CD14-positive monocyte (primary cell): ENCODE measurements at regions not wholly inside any gene's neighbourhood (a gene's known extent, or its start where the extent isn't known, plus 50 kb on each side); places are given as distances from the start of the nearest gene placed in this dataset.

Source experiments
- DNase-seq, 3 donors: peaks; one replicate each; pipeline ENCODE4 v3.0.0-alpha.2; 2011 to 2022
- H2AFZ ChIP-seq: 2 replicates; pipeline ENCODE4 v1.6.0; 2012; ENCODE audit warnings: mild to moderate bottlenecking, low read depth, low read length, inconsistent platforms; ENCODE audit not compliant: insufficient read depth, poor library complexity, severe bottlenecking
- H3K27ac ChIP-seq, 2 donors: 1 replicate in 1 of 2; 2 replicates in 1 of 2; pipeline ENCODE4 v1.5.1; 2012 to 2013; ENCODE audit warnings: low read length in 2 of 2, control low read depth in 1 of 2, inconsistent platforms in 1 of 2, low read depth in 1 of 2, mild to moderate bottlenecking in 1 of 2
- H3K27me3 ChIP-seq, 2 donors: one replicate each; pipeline versions ENCODE4 v1.6.0 to v1.6.1; 2011 to 2013; ENCODE audit warnings: low read length in 2 of 2; ENCODE audit not compliant: control insufficient read depth in 2 of 2, insufficient read depth in 2 of 2
- H3K36me3 ChIP-seq, 2 donors: replicated peaks in 1 of 2; 1 replicate in 1 of 2; 2 replicates in 1 of 2; pipeline versions ENCODE4 v1.5.1 to v1.6.1; 2012 to 2013; ENCODE audit warnings: low read length in 2 of 2, control low read depth in 1 of 2, inconsistent platforms in 1 of 2, mild to moderate bottlenecking in 1 of 2; ENCODE audit not compliant: insufficient read depth in 2 of 2, control insufficient read depth in 1 of 2
- H3K4me1 ChIP-seq, 2 donors: 1 replicate in 1 of 2; 2 replicates in 1 of 2; pipeline versions ENCODE4 v1.5.1 to v1.6.1; 2012 to 2013; ENCODE audit warnings: low read length in 2 of 2, control low read depth in 1 of 2, inconsistent platforms in 1 of 2, mild to moderate bottlenecking in 1 of 2, moderate library complexity in 1 of 2; ENCODE audit not compliant: insufficient read depth in 2 of 2, control insufficient read depth in 1 of 2
- H3K4me2 ChIP-seq: replicated peaks from 2 replicates; pipeline ENCODE3; 2012; ENCODE audit warnings: low read length, moderate library complexity, mild to moderate bottlenecking; ENCODE audit not compliant: poor library complexity, severe bottlenecking; ENCODE audit errors: extremely low read depth
- H3K4me3 ChIP-seq, 3 experiments: fragments of 200-600 bp in 1 of 3; sonication (generic) in 1 of 3; replicated peaks in 1 of 3; 1 replicate in 2 of 3; 2 replicates in 1 of 3; pipeline ENCODE4 v1.5.1; 2011 to 2013; ENCODE audit warnings: low read length in 3 of 3, mild to moderate bottlenecking in 3 of 3, control low read depth in 2 of 3, low read depth in 2 of 3, inconsistent platforms in 1 of 3, moderate library complexity in 1 of 3
- H3K79me2 ChIP-seq: 2 replicates; pipeline ENCODE4 v1.6.0; 2012; ENCODE audit warnings: mild to moderate bottlenecking, control low read depth, inconsistent platforms, low read length, moderate library complexity; ENCODE audit not compliant: insufficient read depth
- H3K9ac ChIP-seq: 2 replicates; pipeline ENCODE4 v1.6.0; 2017; ENCODE audit warnings: low read length, mild to moderate bottlenecking; ENCODE audit not compliant: insufficient read depth, poor library complexity, severe bottlenecking
- H3K9me3 ChIP-seq, 2 donors: replicated peaks in 1 of 2; 1 replicate in 1 of 2; 2 replicates in 1 of 2; pipeline versions ENCODE4 v1.5.1 to v1.6.1; 2012 to 2013; ENCODE audit warnings: low read length in 2 of 2, control low read depth in 1 of 2; ENCODE audit not compliant: control insufficient read depth in 1 of 2, insufficient read depth in 1 of 2
- H4K20me1 ChIP-seq: 2 replicates; pipeline ENCODE4 v1.6.0; 2012; ENCODE audit warnings: mild to moderate bottlenecking, low read length, control low read depth, moderate library complexity; ENCODE audit not compliant: insufficient read depth
- H3K27ac Mint-ChIP-seq, 7 donors: one replicate each; pipeline ENCODE4 v1.8.0; 2020; ENCODE audit warnings: mild to moderate bottlenecking in 7 of 7, mixed read lengths in 7 of 7, moderate library complexity in 6 of 7, inconsistent platforms in 2 of 7
- H3K27me3 Mint-ChIP-seq, 3 donors: one replicate each; pipeline ENCODE4 v1.8.0; 2021 to 2022; ENCODE audit warnings: low read depth in 3 of 3, mild to moderate bottlenecking in 3 of 3, mixed read lengths in 3 of 3, moderate library complexity in 3 of 3, inconsistent platforms in 1 of 3
- H3K36me3 Mint-ChIP-seq, 2 donors: one replicate each; pipeline ENCODE4 v1.8.0; 2020; ENCODE audit warnings: mixed read lengths in 2 of 2, inconsistent platforms in 1 of 2, mild to moderate bottlenecking in 1 of 2
- H3K4me1 Mint-ChIP-seq: one replicate; pipeline ENCODE4 v1.8.0; 2020; ENCODE audit warnings: mild to moderate bottlenecking, mixed read lengths
- H3K4me3 Mint-ChIP-seq, 2 donors: one replicate each; pipeline ENCODE4 v1.8.0; 2020; ENCODE audit warnings: mild to moderate bottlenecking in 2 of 2, mixed read lengths in 2 of 2, moderate library complexity in 1 of 2
- H3K9me3 Mint-ChIP-seq, 7 donors: one replicate each; pipeline ENCODE4 v1.8.0; 2020 to 2022; ENCODE audit warnings: mixed read lengths in 7 of 7, mild to moderate bottlenecking in 6 of 7, moderate library complexity in 6 of 7, inconsistent platforms in 2 of 7
- WGBS: methylation state at CpG from one replicate; pipeline ENCODE4 v1.1.5; 2013; ENCODE audit warnings: missing lambda C conversion rate; ENCODE audit not compliant: insufficient coverage; 5-methylcytosine and 5-hydroxymethylcytosine counted together
- intact Hi-C, 2 donors: fragments of 100-400 bp; cut with micrococcal nuclease; formaldehyde crosslinking; loops; one replicate each; pipeline versions ENCODE4 v1.15.0 to v1.15.1; 2023
- TF ChIP-seq, protein P1 (sequence below): fragments of 200-600 bp; IDR thresholded peaks from one replicate; pipeline ENCODE4 v1.8.0; 2022; ENCODE audit warnings: antibody characterized with exemption, mild to moderate bottlenecking

DNA sequence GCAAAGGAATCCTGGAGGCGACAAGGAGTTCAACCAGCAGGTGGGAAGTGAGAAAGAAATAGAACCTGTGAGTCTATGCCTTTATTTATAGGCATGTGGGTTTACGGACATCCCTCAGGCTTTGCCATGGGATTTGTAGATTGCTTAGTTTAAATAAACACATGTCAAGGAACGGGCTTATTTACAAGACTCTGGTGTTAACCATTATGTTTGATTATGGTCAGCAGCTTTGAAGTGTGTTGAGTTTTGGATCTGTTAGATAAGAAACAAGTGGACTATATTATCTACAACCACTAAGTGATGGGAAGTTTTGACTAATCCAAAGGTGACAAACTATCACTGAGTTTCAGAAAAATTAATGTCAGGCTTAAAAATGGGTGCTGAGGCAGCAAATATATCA, 143.2 kb downstream of the SLITRK5 start:
- H3K9me3 Mint-ChIP-seq, result peaks cover 4 to 14% (median 8%) of the 10 kb centered on the region in 7 donors
- no peaks in the 10 kb centered on the region for H3K27me3 ChIP-seq
- H3K4me1 ChIP-seq, result no peaks in the 10 kb centered on the region
- H3K36me3 Mint-ChIP-seq, result no peaks in the 10 kb centered on the region
- 83% methylated on average over 1 of the region's 3 CpGs for whole genome bisulfite sequencing
- H3K36me3 ChIP-seq, result no peaks in the 10 kb centered on the region
- no peak overlapping the region for H3K4me2 ChIP-seq
- H3K4me3 ChIP-seq, result no peak overlapping the region
- no peaks in the 10 kb centered on the region for H3K79me2 ChIP-seq
- no peak overlapping the region for H2AFZ ChIP-seq
- no peak overlapping the region for H3K27ac ChIP-seq
- H3K4me1 Mint-ChIP-seq, result no peaks in the 10 kb centered on the region
- H3K27ac Mint-ChIP-seq, result no peak overlapping the region
- H3K9me3 ChIP-seq, result peaks cover 7 to 11% of the 10 kb centered on the region in 2 donors
- TF ChIP-seq, protein P1, sequence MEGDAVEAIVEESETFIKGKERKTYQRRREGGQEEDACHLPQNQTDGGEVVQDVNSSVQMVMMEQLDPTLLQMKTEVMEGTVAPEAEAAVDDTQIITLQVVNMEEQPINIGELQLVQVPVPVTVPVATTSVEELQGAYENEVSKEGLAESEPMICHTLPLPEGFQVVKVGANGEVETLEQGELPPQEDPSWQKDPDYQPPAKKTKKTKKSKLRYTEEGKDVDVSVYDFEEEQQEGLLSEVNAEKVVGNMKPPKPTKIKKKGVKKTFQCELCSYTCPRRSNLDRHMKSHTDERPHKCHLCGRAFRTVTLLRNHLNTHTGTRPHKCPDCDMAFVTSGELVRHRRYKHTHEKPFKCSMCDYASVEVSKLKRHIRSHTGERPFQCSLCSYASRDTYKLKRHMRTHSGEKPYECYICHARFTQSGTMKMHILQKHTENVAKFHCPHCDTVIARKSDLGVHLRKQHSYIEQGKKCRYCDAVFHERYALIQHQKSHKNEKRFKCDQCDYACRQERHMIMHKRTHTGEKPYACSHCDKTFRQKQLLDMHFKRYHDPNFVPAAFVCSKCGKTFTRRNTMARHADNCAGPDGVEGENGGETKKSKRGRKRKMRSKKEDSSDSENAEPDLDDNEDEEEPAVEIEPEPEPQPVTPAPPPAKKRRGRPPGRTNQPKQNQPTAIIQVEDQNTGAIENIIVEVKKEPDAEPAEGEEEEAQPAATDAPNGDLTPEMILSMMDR, result no peak
- no peaks in the 10 kb centered on the region for H4K20me1 ChIP-seq
- no peak for DNase-seq
- H3K4me3 Mint-ChIP-seq, result no peak overlapping the region
- H3K9ac ChIP-seq, result no peak overlapping the region
- peaks cover 0 to 2% (median 0%) of the 10 kb centered on the region in 3 donors for H3K27me3 Mint-ChIP-seq
- intact Hi-C loops, result no loop called here

DNA sequence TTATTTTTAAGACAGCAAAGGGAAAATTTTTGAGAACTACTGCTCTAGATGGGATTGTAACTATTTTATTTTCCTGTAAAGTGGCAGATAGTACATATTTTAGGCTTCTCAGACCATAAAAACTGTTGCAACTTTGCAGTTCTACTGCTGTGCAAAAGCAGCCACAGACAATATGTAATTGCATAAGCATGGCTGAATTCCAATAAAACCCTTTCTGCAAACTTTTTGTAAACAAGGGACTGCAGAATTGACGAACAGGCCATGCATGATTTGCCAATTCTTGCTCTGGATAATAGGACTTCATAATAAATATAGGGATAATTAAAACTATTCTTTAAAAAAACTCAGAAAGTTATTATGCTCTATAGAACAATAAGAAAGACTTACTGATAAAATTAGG, 149.1 kb downstream of the SLITRK5 start:
- Mint-ChIP-seq H3K27ac (no peak overlapping the region), H3K4me1 (no peaks in the 10 kb centered on the region), H3K27me3 (no peaks in the 10 kb centered on the region), H3K36me3 (no peaks in the 10 kb centered on the region), H3K4me3 (no peak overlapping the region), H3K9me3 (peaks cover 0 to 2% (median 0%) of the 10 kb centered on the region in 7 donors)
- Histone ChIP-seq H3K9me3 (no peaks in the 10 kb centered on the region), H3K36me3 (no peaks in the 10 kb centered on the region), H3K4me2 (no peak overlapping the region), H4K20me1 (no peaks in the 10 kb centered on the region), H3K27ac (no peak overlapping the region), H3K79me2 (no peaks in the 10 kb centered on the region), H3K27me3 (no peaks in the 10 kb centered on the region), H2AFZ (no peak overlapping the region), H3K9ac (no peak overlapping the region), H3K4me1 (no peaks in the 10 kb centered on the region), H3K4me3 (no peak overlapping the region)
- no peak for DNase-seq
- WGBS, result no CpG with 5 or more reads among the region's 1 CpG
- TF ChIP-seq, protein P1, result no peak
- intact Hi-C loops, result no loop called here
